ENCODE measurements at regions not wholly inside any gene's neighbourhood (a gene's known extent, or its start where the extent isn't known, plus 50 kb on each side); places are given as distances from the start of the nearest gene placed in this dataset.

DNA sequence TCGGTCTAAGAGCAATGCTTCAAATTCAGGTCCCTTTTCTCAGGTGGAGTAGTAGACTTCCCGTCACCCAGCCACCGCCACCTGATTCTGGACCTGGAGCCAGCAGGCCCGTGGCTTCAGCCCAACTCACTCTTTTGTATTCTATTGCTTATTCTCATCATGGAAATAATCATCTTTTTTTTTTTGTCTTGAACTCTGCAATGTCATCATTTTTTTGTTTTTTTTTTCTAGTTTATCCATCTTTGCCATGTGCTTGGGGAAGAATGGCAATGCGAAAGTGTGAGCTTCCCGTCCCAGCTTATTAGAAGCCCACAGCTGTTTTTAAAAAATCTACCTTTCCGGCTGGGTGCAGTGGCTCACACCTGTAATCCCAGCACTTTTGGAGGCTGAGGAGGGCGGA, 51.3 kb upstream of the FSTL1 start:
- TF ChIP-seq, protein P1, sequence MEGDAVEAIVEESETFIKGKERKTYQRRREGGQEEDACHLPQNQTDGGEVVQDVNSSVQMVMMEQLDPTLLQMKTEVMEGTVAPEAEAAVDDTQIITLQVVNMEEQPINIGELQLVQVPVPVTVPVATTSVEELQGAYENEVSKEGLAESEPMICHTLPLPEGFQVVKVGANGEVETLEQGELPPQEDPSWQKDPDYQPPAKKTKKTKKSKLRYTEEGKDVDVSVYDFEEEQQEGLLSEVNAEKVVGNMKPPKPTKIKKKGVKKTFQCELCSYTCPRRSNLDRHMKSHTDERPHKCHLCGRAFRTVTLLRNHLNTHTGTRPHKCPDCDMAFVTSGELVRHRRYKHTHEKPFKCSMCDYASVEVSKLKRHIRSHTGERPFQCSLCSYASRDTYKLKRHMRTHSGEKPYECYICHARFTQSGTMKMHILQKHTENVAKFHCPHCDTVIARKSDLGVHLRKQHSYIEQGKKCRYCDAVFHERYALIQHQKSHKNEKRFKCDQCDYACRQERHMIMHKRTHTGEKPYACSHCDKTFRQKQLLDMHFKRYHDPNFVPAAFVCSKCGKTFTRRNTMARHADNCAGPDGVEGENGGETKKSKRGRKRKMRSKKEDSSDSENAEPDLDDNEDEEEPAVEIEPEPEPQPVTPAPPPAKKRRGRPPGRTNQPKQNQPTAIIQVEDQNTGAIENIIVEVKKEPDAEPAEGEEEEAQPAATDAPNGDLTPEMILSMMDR (IDR thresholded peaks at IDR 0.05; ENCODE audit: low read depth, low read length, poor library complexity, severe bottlenecking): no peak
- TF ChIP-seq EZH2phosphoT487 (IDR thresholded peaks at IDR 0.05; ENCODE audit: borderline replicate concordance, low read length): no peak
